Mucosa of descending colon (tissue), 3 donors: ENCODE measurements at regions not wholly inside any gene's neighbourhood (a gene's known extent, or its start where the extent isn't known, plus 50 kb on each side); places are given as distances from the start of the nearest gene placed in this dataset.

Experiments used
- ATAC-seq: fragments of 200-7000 bp; cut with Tn5 transposase; one replicate; pipeline ENCODE4 v1.9.1; 2020; ENCODE audit warnings: mild to moderate bottlenecking, moderate library complexity
- DNase-seq, 3 donors: peaks; one replicate each; pipeline ENCODE4 v3.0.0-alpha.2; 2020
- H3K36me3 ChIP-seq: fragments of 200-600 bp; one replicate; pipeline ENCODE4 v1.8.0; 2021; ENCODE audit warnings: low read depth, mild to moderate bottlenecking
- H3K4me1 ChIP-seq: fragments of 200-600 bp; one replicate; pipeline ENCODE4 v1.8.0; 2021; ENCODE audit warnings: low read depth, mild to moderate bottlenecking
- H3K4me3 ChIP-seq: fragments of 200-600 bp; one replicate; pipeline ENCODE4 v1.8.0; 2021; ENCODE audit warnings: mild to moderate bottlenecking
- H3K9me3 ChIP-seq: fragments of 200-600 bp; one replicate; pipeline ENCODE4 v1.8.0; 2021; ENCODE audit warnings: mild to moderate bottlenecking
- intact Hi-C, 2 donors: fragments of 100-400 bp; cut with DNase I in 1 of 2; cut with micrococcal nuclease in 1 of 2; formaldehyde crosslinking; loops; one replicate each; pipeline versions ENCODE4 v1.11.0 to v1.11.1; 2022; cut with DNase I, micrococcal nuclease
- TF ChIP-seq, protein P1 (sequence below): fragments of 200-600 bp; IDR thresholded peaks from one replicate; pipeline ENCODE4 v1.8.0; 2022; ENCODE audit warnings: antibody characterized with exemption, mild to moderate bottlenecking
- donor health status: DM: no; HTN: no; CAD: no; lungs with moderate emphysema.
- donor health status: DM: no; HTN: no; CAD: no.
- donor health status: DM: no; HTN: yes; CAD: no.

DNA sequence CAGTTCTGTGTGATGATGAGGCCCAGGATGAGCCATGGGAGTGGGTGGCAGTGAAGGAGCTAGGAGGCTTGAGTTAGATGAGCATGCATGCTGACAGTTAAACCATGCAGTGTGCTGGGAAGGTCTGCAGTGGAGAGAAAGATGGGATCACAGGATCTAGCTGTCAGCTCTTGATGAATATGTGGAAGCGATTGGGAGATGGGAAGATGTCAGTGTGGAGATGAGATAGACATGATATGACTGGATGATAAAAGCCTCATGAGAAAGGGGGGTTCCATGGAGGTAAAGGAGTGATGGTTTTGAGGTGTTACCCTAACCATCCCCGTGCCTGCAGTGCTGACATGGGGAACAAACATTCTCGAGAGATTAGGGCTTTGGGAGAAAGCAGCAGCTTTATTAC, 165.0 kb upstream of the CTBP2 start:
- Histone ChIP-seq H3K4me1 (no peaks in the 10 kb centered on the region), H3K4me3 (no peak overlapping the region), H3K36me3 (no peaks in the 10 kb centered on the region), H3K9me3 (peaks cover 7% of the 10 kb centered on the region)
- TF ChIP-seq, protein P1, sequence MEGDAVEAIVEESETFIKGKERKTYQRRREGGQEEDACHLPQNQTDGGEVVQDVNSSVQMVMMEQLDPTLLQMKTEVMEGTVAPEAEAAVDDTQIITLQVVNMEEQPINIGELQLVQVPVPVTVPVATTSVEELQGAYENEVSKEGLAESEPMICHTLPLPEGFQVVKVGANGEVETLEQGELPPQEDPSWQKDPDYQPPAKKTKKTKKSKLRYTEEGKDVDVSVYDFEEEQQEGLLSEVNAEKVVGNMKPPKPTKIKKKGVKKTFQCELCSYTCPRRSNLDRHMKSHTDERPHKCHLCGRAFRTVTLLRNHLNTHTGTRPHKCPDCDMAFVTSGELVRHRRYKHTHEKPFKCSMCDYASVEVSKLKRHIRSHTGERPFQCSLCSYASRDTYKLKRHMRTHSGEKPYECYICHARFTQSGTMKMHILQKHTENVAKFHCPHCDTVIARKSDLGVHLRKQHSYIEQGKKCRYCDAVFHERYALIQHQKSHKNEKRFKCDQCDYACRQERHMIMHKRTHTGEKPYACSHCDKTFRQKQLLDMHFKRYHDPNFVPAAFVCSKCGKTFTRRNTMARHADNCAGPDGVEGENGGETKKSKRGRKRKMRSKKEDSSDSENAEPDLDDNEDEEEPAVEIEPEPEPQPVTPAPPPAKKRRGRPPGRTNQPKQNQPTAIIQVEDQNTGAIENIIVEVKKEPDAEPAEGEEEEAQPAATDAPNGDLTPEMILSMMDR = no peak
- no peak for ATAC-seq
- intact Hi-C loops = no loop called here
- no peak for DNase-seq

DNA sequence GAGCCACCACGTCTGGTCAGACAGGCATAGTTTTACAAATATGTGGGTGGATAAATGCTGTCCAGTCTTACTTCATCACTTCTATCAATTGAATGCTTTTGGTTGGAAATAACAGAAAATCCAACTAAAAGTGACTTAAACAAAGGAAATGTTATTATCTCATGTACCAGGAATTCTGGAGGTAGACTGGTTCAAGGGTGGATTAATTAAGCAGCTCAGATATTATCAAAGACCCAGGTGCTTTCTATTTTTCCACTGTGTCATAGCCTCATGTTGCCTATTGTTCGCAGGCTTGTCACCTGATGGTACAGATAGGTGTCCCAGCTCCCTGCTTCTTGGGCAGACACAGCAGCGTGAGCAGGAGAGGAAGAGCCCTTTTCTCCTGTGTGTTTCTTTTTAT, 156.1 kb upstream of the CTBP2 start:
- H3K36me3 ChIP-seq = no peaks in the 10 kb centered on the region
- intact Hi-C loops = no loop called here
- H3K4me1 ChIP-seq = no peaks in the 10 kb centered on the region
- ATAC-seq (no peak), DNase-seq (no peak)
- no peak overlapping the region for H3K4me3 ChIP-seq
- TF ChIP-seq, protein P1 = no peak
- no peaks in the 10 kb centered on the region for H3K9me3 ChIP-seq

DNA sequence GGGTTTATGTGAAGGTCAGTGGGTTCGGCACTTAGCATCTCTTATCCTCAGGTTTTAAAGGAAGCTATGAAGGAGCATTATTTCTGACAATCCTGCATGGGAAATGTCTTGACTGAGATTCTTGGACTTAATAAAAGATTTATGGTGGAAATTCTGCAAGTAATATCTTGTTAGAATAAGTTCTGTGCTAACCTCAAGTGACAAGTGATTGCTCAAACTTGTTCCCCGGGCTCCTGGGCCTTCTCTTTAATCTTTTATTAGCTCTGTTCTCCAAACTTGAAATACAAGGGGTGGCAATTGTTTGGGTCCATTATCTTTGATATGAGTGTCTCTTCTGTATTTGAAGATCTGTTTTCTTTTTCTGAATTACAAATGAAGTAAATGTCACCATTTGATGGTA, 140.6 kb upstream of the CTBP2 start:
- ATAC-seq = no peak
- intact Hi-C loops = no loop called here
- DNase-seq = no peak
- TF ChIP-seq, protein P1 = no peak
- Histone ChIP-seq H3K36me3 (no peaks in the 10 kb centered on the region), H3K4me1 (no peaks in the 10 kb centered on the region), H3K9me3 (no peaks in the 10 kb centered on the region), H3K4me3 (no peak overlapping the region)

DNA sequence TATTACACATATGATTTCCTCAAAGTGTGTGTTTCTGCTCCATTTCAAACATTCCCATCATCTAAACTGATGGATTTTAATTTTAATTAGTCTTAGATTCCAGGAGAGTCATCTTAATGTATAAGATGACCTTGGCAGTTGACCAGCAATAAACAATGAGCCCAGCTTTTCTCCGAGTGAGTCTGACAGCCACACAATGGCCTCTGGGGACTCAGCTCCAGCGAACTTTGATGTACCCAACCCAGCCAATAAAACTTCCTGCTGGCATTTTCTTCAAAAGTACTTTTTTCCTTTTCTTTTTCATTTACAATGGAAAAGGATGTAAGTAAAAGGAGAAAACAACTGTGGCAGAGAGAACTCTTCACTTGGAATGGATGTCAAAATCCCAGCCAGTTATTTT, 139.1 kb upstream of the CTBP2 start:
- TF ChIP-seq, protein P1 = no peak
- DNase-seq (peak in 1 of 3 donors; percentile 6), ATAC-seq (no peak)
- no peaks in the 10 kb centered on the region for H3K9me3 ChIP-seq
- intact Hi-C loops = no loop called here
- H3K36me3 ChIP-seq = no peaks in the 10 kb centered on the region
- no peak overlapping the region for H3K4me3 ChIP-seq
- no peaks in the 10 kb centered on the region for H3K4me1 ChIP-seq

DNA sequence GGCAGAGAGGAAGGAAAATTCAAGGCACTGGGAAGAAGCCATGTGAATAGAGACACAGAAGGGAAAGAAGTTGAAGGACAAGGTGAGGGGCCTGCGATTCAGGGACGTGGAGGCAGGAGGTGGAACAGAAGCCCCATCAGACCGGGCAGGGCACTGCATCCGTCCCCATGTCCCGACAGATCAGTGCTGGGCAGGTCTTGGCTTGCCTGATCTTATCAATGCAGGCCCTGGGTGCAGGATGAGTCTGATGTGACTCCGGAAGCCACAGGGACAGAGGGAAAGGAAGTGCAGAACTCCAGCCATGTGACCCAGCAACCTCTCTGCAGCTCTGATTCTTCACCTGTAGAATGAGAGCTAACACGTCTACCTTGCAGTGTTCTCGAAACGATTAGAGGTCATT, 136.2 kb upstream of the CTBP2 start:
- TF ChIP-seq, protein P1 = no peak

DNA sequence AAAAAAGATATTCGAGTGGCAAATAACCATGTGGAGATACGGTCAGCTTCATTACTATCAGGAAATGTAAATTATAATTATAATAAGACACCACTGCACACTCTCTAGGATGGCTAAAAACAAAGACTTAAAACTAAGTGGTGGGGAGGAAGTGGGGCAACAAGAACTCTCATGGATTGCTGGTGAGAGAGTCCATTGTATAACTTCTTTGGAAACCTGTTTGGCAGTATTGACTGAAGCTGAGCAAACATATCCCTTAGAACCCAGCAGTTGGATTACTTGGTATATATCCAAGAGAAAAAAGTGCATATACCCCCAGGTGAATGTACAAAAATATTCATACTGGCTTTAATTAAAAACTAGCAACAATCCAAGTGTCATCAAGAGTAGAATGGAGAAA, 133.7 kb upstream of the CTBP2 start:
- TF ChIP-seq, protein P1 = no peak
- intact Hi-C loops = no loop called here
- H3K36me3 ChIP-seq = no peaks in the 10 kb centered on the region
- H3K4me1 ChIP-seq = no peaks in the 10 kb centered on the region
- H3K4me3 ChIP-seq = no peak overlapping the region
- DNase-seq = no peak
- no peaks in the 10 kb centered on the region for H3K9me3 ChIP-seq
- peak; percentile 84 for ATAC-seq

More for the DNA sequence above, 136.2 kb upstream of the CTBP2 start:
- no peak overlapping the region for H3K4me3 ChIP-seq
- no peaks in the 10 kb centered on the region for H3K9me3 ChIP-seq
- H3K4me1 ChIP-seq = no peaks in the 10 kb centered on the region
- no peaks in the 10 kb centered on the region for H3K36me3 ChIP-seq
- DNase-seq = no peak
- ATAC-seq = no peak
- intact Hi-C loops = no loop called here
